ENCODE measurements at regions not wholly inside any gene's neighbourhood (a gene's known extent, or its start where the extent isn't known, plus 50 kb on each side); places are given as distances from the start of the nearest gene placed in this dataset.
A peak's percentile ranks its signal among the peaks of the same experiment; 100 is the strongest.

- DNase-seq (ENCODE audit: low read depth): no peak
Observed at GRCh38 chr3:168512802-168513201, 417.1 kb upstream of the GOLIM4 start.

- peak; percentile 1 for DNase-seq (ENCODE audit: low read depth)
Observed at GRCh38 chr3:168511428-168512014, 415.8 kb upstream of the GOLIM4 start.

DNA sequence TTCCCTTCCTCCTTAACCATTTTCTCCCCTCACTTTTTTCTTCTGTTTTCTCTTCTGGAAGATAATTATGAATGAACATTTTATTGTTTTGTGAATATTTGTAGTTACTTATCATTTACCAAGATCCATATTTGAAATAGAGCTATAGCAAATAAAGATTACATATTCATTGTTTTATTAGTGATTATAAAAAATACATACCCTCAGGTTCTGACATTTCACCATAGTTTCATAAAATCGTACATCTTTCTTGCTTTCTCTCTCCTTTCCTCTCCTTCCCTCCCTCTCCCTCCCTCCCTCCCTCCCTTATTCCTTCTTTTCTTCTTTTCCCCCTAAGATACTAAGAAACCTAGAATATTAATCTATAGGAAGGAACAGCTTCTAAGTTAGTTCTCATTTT lies 410.9 kb upstream of the GOLIM4 start:
- DNase-seq (ENCODE audit: low read depth): no peak

GRCh38 chr3:168501570-168501969 lies 405.8 kb upstream of the GOLIM4 start:
- DNase-seq (ENCODE audit: low read depth): no peak

DNA sequence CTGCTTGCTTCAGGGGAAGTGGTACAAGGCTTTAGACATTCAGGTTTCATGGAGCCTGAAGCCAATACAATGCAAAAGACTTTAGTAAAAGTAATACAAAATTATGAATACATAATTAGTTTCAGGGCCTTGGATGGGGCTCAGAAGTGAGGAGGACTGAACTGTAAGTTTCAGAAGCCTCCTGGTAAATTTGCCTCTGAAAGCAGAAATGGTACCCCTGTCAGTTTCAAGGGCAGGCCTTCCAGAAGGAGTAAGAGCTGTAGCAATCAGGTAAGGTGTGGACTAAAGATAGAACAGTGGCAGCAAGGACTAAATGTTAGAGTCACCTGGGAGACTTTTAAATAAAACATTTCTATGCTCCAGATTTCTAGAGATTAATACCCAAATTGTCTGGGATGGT lies 402.5 kb upstream of the GOLIM4 start:
- no peak for DNase-seq (ENCODE audit: low read depth)

DNA sequence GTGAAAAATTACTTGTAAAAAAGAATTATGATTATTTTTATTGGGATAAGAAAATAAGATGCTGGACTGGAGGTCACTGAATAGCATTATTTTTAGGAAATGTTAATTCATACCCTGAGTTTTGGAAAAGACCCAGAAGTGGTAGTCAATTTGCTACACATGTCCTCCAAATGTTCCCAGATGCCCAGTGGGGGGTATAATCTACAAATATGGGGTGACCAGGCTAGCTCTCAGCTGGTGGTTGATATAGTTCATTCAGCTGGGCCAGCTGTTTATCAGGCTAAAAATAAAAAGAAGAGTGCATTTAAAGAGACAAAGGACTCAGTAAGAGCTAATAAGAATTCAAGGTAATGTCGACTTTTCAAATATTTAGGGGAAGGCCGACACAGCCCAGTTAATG lies 402.0 kb upstream of the GOLIM4 start:
- DNase-seq (ENCODE audit: low read depth): no peak

DNA sequence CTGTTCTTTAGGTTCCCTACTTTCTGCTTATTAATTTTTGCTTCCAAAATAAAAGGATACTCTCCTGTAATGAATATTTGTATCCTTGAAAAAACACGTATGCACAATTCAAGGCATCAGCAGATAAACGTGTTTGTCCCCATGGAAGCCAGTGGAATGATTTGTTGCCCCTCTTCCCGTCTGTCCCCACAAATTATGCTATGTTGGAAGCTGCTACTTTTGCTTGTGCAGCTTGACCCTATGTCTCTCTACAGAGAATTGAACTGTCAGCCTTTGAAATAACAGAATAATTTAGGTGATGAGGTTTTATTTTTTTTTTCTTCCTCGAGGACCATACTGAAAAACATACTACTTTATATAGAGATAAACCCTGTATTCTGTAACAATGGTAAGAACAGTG lies 401.5 kb upstream of the GOLIM4 start:
- DNase-seq (ENCODE audit: low read depth): no peak

DNA sequence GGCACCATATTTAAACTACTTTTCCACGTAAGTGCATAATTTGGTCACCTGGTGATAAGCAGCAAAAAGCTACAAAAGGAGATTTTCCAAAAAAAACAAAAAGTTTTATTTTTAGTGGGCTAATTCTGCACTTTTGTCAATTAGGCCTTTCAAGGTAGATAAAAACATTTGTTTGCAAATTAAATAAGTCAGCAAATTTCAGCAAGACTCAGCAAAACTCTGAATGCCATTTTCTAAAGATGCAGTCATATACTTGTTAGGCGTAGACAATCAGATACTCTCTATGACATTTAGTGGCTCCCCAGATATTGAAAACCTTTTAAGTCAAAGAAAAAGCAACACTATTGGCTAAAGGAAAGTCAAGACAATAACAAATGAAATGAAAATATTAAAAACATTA lies 400.2 kb upstream of the GOLIM4 start:
- no peak for DNase-seq (ENCODE audit: low read depth)

DNA sequence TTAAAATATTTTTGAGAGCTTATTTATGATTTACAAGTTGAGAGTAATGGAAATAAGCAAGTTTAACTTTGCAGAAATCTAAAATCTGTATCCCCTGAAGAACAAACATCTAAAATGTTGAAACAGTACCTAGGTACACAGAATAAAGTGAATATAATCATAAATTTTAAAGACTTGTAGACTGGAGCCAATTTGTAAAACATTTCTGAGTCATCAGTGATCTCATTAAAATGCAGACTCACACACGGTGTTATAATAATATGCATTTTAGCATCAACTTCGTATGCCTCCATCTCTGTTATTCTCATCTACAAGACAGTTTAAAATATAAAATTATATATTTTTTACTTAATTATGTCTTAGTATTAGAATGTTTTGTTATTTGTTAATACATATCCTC lies 399.5 kb upstream of the GOLIM4 start:
- no peak for DNase-seq (ENCODE audit: low read depth)

DNA sequence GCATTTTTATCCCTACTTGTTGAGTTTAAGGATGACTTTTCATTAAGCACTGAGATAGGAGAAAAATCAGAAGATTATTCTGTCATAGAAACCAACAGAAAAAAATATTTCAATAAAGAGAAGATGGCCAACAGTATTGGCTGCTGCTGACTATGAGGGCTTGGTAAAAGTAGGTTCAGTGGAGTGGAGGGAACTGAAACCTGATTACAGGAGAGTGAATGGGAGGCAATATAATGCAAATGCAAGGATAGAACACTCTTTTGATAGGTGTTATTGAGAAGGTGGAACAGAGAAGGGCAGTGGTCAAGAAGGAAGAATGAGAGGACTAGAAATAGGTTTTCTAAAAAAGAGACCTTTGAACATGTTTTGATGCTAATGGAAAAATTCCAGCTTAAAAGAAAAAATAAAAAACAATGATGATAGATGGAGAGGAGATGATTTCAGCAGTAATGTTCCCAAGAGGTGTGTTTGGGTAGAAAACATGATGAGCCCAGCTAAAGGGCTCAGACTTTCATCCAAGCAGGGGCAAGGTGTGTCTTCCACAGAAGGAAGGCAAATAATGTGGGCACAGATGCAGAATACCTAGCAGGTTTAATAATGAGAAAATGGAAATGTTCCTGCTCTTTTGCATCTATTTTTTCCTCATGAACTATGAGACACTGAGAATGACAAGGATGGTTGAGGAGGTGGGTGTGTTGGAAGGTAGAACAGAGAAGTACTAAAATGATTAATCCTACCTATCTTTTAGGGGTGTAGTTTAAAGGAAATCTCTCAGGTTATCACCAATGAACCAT lies 397.9 kb upstream of the GOLIM4 start:
- no peak for DNase-seq (ENCODE audit: low read depth)

GRCh38 chr3:168490981-168491380 lies 395.3 kb upstream of the GOLIM4 start:
- DNase-seq (ENCODE audit: low read depth): no peak

DNA sequence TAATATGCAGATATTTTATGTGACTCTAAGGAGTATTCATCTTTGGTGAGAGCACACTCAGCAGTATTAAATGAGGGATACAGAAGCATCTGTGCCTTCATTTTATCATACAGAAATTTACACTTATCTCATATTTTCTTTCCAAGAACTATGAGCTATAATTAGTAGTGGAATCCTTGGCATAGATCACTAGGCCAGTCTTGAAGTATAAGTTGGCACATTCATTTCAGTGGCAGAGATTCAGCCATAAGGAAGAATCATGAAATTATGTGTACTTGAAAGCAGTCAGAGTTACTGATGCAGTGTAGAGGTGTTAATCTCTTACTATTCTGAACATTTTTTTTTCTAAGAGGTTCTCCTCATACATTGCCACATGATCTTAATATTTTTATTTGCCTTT lies 393.6 kb upstream of the GOLIM4 start:
- no peak for DNase-seq (ENCODE audit: low read depth)

DNA sequence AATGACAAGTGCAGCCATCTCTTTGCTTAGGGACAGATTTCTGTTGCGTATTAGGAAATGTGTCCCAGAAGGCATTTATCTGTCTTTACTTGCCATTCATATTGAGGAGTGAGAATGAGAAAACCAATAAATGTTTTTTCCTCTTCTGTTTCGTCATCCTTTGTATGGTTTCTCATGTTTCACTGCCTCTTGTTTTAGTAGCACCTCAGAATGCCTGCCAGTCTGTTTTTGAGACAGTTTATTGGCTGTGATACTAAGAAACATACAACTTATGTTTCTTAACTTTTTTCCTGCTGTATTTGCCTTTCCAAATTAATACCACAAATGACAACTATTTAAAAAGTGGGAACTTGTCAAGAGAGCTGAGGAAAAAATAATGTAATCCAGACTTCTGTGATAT lies 390.2 kb upstream of the GOLIM4 start:
- no peak for DNase-seq (ENCODE audit: low read depth)

DNA sequence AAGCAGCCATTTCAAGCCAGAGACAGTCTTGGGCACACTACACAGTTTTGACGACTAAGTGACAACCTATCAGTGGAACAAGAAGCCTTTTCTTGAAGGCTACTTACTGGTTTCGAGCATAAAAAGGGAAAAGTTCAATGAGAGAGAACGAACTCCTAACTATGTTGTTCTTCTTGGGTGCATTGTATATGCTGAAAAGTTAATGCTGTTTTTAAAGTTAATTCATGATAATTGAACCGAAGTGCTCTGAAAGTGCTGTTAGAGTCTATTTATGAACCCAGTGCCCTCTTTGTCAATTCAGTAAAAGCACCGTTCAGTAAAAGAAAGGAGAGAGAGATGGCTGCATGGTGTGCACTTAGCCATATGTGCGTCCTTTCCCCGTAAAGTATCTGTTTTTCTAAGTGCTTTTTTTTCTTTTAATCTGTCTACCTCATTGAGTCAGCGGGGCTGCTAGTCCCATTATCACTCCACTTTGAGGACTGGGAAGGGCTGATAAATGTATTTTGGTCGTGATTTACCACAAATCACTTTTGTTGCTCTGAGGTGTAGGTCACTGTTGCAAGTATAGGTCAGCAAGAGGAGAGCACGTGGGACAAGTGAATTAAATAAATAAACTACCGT lies 380.7 kb upstream of the GOLIM4 start:
- no peak for DNase-seq (ENCODE audit: low read depth)

DNA sequence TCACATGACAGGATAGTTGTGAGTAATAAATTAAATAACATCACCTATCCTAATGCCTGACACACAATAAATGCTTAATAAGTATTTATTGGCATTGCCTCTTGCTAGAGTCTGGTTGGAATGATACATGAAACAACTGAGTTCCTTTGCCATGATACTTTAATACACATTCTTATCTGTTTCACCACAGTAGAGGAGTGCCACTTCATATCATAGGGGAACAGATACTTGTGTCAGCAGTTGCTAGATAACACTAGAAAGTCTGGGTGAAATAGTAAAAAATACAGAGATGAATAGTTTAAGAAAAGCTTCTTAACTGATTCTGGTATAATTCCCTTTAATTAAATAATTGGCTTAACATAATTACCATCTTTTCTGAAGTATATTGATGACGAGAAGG lies 380.0 kb upstream of the GOLIM4 start:
- no peak for DNase-seq (ENCODE audit: low read depth)

DNA sequence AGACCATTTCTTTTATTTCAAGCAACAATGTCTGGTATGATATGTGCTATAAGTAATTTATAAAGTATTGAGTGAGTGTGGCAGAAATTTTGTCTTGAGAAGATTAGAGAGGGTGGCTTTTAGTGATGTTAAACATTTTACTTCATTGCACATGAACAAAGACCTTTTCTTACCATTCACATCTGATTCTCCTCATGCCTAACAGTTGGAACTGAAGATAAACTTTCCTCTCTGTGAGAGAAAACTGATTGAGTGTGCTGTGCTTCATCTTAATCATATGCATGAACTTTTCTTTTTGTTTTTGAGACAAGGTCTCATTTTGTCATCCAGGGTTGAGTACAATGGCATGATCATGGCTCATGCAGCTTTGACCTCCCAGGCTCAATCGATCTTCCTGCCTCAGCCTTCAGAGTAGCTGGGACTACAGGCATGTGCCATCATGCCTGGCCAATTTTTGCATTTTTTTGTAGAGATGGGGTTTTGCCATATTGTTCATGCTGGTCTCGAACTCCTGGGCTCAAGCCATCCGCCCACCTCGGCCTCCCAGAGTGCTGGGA lies 377.7 kb upstream of the GOLIM4 start:
- no peak for DNase-seq (ENCODE audit: low read depth)

- DNase-seq (ENCODE audit: low read depth): no peak
Observed at GRCh38 chr3:168472783-168473182, 377.1 kb upstream of the GOLIM4 start.

GRCh38 chr3:168470380-168470779 lies 374.7 kb upstream of the GOLIM4 start:
- DNase-seq (ENCODE audit: low read depth): no peak

GRCh38 chr3:168469436-168469835 lies 373.7 kb upstream of the GOLIM4 start:
- DNase-seq (ENCODE audit: low read depth): no peak

DNA sequence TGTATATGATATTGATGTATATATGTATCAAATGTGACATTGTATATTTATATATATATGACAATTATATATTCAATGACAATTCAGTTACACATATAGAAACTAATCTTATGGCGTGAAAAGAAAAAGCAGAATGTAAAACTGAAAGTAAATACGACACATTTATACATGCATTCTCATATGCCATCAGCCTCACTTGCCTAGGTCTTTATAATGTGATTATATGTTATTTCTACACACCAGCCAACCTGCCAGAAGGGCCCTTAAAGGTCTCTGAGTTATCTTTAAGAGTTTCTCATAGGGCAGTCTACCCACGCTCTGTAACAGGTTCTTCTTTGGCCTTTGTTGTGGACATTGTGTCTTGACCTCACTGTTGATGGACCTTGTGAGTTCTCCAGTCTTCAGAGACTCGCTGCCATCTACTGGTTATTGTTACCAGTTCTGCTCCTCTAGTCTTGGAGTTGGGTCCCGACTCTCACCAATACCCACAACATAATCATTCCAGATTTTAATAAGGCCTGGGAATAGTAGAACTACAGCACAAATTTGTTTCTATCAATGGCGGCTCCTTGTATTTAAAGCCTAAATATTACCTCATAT lies 371.5 kb upstream of the GOLIM4 start:
- DNase-seq (ENCODE audit: low read depth): peak; percentile 1

DNA sequence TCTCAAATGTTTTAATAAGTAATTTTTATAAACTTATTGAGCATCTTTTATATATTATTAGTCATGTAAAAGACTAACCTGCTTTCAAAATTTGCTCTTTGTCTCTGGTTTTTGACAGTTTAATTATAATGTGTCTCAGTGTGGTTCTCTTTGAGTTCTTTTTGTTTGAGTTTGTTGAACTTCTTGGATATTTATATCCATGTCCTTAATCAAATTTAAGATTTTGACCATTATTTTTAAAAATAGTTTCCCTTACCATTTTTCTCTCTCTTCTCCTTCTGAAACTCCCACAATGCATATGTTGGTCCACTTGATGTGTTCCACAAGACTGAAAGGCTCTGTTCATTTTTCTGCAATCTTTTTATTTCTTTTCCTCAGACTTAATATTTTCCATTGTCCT lies 366.1 kb upstream of the GOLIM4 start:
- DNase-seq (ENCODE audit: low read depth): no peak

DNA sequence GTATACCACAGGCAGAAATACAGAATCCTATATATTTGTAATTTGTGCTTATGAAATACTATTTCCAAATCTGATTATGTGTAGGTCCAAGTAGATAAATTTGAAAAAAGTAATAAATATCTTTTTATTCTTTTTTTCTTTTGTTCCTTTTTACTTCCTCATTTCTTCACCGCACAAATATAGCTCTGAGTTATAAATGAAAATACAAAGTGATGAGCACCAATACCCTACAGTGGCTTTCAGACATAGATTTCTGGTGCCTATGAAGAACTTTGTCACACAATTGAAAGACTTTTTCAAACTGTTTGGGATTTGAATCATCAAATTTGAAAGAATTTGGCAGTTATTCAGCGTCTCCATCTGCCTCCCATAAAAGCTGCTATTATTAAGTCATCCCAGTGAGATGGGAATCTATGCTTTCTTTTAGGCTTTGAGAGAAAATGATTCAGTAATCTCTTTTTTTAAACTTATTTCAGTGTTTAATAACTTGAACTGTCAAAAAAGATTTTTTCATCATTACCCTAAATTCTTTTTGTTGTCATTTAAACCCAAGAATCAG lies 363.6 kb upstream of the GOLIM4 start:
- DNase-seq (ENCODE audit: low read depth): peak; percentile 2

Data from fibroblast of gingiva (primary cell).